Duodenal mucosa (tissue), 2 donors: ENCODE measurements at regions not wholly inside any gene's neighbourhood (a gene's known extent, or its start where the extent isn't known, plus 50 kb on each side); places are given as distances from the start of the nearest gene placed in this dataset.

Experiments used
- H3K27ac ChIP-seq: one replicate; pipeline ENCODE4 v1.7.0; 2013; ENCODE audit warnings: low read depth, low read length
- H3K27me3 ChIP-seq, 2 donors: one replicate each; pipeline ENCODE4 v1.7.0; 2013; ENCODE audit warnings: low read length in 2 of 2, control low read depth in 1 of 2; ENCODE audit not compliant: insufficient read depth in 2 of 2, control insufficient read depth in 1 of 2
- H3K36me3 ChIP-seq, 2 donors: one replicate each; pipeline ENCODE4 v1.7.0; 2013; ENCODE audit warnings: low read length in 2 of 2, control low read depth in 1 of 2; ENCODE audit not compliant: insufficient read depth in 2 of 2, control insufficient read depth in 1 of 2
- H3K4me1 ChIP-seq, 2 donors: one replicate each; pipeline ENCODE4 v1.7.0; 2013; ENCODE audit warnings: low read length in 2 of 2, control low read depth in 1 of 2; ENCODE audit not compliant: insufficient read depth in 2 of 2, control insufficient read depth in 1 of 2
- H3K4me3 ChIP-seq, 2 donors: one replicate each; pipeline ENCODE4 v1.7.0; 2013; ENCODE audit warnings: low read length in 2 of 2, low read depth in 1 of 2
- H3K9ac ChIP-seq, 2 donors: one replicate each; pipeline ENCODE4 v1.7.0; 2013; ENCODE audit warnings: low read length in 2 of 2, low read depth in 1 of 2
- H3K9me3 ChIP-seq, 2 donors: one replicate each; pipeline ENCODE4 v1.7.0; 2013; ENCODE audit warnings: low read length in 2 of 2, control low read depth in 1 of 2; ENCODE audit not compliant: control insufficient read depth in 1 of 2

DNA sequence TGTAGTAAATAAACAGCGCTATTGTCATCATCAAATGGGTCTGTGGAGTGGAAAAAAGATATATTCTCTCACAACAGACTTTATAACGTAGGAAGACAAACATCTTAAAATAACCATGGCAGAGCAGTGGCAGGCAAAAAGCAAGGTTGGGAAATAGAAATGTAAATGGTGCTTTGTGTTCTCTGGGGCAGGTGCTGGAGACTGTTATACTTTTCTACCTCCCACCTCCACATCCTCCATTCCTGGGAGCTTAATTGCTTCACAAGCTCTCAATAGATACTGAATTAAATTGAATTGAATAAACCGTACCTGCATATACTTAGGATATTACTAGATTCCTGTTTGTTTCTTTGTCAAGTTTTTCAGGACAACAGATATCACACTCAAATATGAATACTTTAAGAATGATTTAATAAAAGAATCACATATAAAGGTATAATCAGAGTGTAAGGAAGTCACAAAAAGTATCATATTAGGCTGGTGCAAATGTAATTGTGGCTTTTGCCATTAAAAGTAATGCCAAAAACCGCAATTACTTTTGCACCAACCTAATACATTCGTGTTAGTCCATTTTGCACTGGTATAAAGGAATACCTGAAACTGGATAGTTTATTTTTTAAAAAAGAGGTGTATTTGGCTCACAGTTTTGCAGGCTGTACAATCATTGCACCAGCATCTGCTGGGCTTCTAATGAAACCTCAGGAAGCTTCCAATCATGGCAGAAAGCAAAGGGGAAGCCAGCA is 367.3 kb downstream of the GRIA2 start:
- no peaks in the 10 kb centered on the region for H3K9me3 ChIP-seq
- no peak overlapping the region for H3K27ac ChIP-seq
- no peak overlapping the region for H3K4me3 ChIP-seq
- no peaks in the 10 kb centered on the region for H3K36me3 ChIP-seq
- H3K4me1 ChIP-seq, result no peaks in the 10 kb centered on the region
- H3K9ac ChIP-seq, result no peak overlapping the region
- no peaks in the 10 kb centered on the region for H3K27me3 ChIP-seq

DNA sequence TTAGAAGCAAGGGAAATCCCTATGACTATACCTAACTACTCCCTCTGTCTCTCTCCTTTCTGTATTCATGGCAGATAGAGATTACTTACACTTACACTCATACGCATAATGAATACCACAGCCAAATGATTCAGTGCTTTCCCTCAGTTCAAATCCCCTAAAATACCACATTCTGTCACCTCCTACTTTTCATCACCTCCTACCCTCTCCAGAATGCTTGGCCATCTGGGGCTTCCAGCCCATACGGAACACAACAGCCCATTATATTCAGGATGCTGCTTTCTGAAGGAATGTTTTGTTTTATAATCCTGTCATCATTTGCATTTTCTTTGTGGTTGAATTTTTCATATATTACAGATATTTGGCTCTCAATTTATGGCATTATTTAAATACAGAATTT is 361.6 kb downstream of the GRIA2 start:
- Histone ChIP-seq H3K27ac (no peak overlapping the region), H3K36me3 (no peaks in the 10 kb centered on the region), H3K4me3 (no peak overlapping the region), H3K9me3 (no peaks in the 10 kb centered on the region), H3K4me1 (no peaks in the 10 kb centered on the region), H3K9ac (no peak overlapping the region), H3K27me3 (no peaks in the 10 kb centered on the region)

- no peak overlapping the region for H3K4me3 ChIP-seq
- no peaks in the 10 kb centered on the region for H3K9me3 ChIP-seq
- no peaks in the 10 kb centered on the region for H3K36me3 ChIP-seq
- no peak overlapping the region for H3K9ac ChIP-seq
- H3K4me1 ChIP-seq, result no peaks in the 10 kb centered on the region
- H3K27me3 ChIP-seq, result no peaks in the 10 kb centered on the region
- H3K27ac ChIP-seq, result no peak overlapping the region
These were observed 356.2 kb downstream of the GRIA2 start for GRCh38 chr4:157576671-157577217.

DNA sequence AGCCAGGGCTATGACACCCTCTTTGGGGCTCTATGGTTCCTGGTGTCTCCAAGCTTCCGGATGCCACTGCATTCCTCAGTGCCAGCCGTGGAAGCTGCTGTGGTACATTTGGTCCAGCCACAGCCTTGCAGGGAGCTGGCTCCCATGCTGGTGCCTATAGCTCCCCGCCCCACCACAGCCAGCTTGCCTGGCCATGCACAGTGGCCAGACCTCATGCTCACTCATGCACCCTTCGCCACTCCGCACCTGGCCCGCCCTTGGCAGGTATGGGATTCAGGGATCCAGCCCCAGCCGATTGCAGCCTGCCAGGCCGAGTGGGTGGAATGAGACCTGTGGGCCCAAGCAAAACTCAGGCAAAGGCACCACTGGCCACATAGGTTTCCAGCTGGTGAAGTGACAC is 354.8 kb downstream of the GRIA2 start:
- no peaks in the 10 kb centered on the region for H3K27me3 ChIP-seq
- no peaks in the 10 kb centered on the region for H3K4me1 ChIP-seq
- H3K36me3 ChIP-seq, result no peaks in the 10 kb centered on the region
- no peak overlapping the region for H3K4me3 ChIP-seq
- H3K9ac ChIP-seq, result no peak overlapping the region
- no peak overlapping the region for H3K27ac ChIP-seq
- no peaks in the 10 kb centered on the region for H3K9me3 ChIP-seq

GRCh38 chr4:157574606-157575005 is 354.1 kb downstream of the GRIA2 start:
- H3K27ac ChIP-seq, result no peak overlapping the region
- no peaks in the 10 kb centered on the region for H3K27me3 ChIP-seq
- H3K9me3 ChIP-seq, result no peaks in the 10 kb centered on the region
- H3K4me3 ChIP-seq, result no peak overlapping the region
- H3K36me3 ChIP-seq, result no peaks in the 10 kb centered on the region
- H3K4me1 ChIP-seq, result no peaks in the 10 kb centered on the region
- H3K9ac ChIP-seq, result no peak overlapping the region

GRCh38 chr4:157572951-157573350 is 352.4 kb downstream of the GRIA2 start:
- H3K27ac ChIP-seq, result no peak overlapping the region
- H3K9me3 ChIP-seq, result no peaks in the 10 kb centered on the region
- no peak overlapping the region for H3K4me3 ChIP-seq
- H3K27me3 ChIP-seq, result no peaks in the 10 kb centered on the region
- no peaks in the 10 kb centered on the region for H3K4me1 ChIP-seq
- no peaks in the 10 kb centered on the region for H3K36me3 ChIP-seq
- H3K9ac ChIP-seq, result no peak overlapping the region

DNA sequence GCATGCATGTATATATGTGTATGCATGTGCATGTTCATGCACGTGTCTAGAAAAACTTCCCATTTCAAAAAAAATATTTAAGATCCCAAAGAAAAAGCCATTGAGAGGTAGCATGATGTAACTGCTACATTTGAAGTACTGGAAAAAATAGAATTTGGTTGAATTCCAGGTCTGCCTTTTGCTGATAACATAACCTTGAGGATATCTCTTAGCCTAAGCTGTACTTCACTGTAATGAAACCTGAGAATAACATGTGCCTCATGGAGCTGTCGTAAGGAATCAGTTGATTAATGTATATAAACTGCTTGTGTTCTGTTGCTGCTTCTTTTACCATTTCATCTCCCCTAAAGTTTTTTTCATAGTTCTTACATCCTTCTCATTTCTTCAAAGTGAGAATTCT is 351.8 kb downstream of the GRIA2 start:
- Histone ChIP-seq H3K27ac (no peak overlapping the region), H3K36me3 (no peaks in the 10 kb centered on the region), H3K4me1 (no peaks in the 10 kb centered on the region), H3K4me3 (no peak overlapping the region), H3K9ac (no peak overlapping the region), H3K9me3 (no peaks in the 10 kb centered on the region), H3K27me3 (no peaks in the 10 kb centered on the region)

GRCh38 chr4:157564771-157565170 is 344.2 kb downstream of the GRIA2 start:
- Histone ChIP-seq H3K27ac (no peak overlapping the region), H3K27me3 (no peaks in the 10 kb centered on the region), H3K36me3 (no peaks in the 10 kb centered on the region), H3K4me3 (no peak overlapping the region), H3K9ac (no peak overlapping the region), H3K4me1 (no peaks in the 10 kb centered on the region), H3K9me3 (no peaks in the 10 kb centered on the region)

GRCh38 chr4:157564218-157564617 is 343.7 kb downstream of the GRIA2 start:
- Histone ChIP-seq H3K4me3 (no peak overlapping the region), H3K27me3 (no peaks in the 10 kb centered on the region), H3K36me3 (no peaks in the 10 kb centered on the region), H3K9ac (no peak overlapping the region), H3K9me3 (no peaks in the 10 kb centered on the region), H3K4me1 (no peaks in the 10 kb centered on the region), H3K27ac (no peak overlapping the region)

GRCh38 chr4:157558016-157558415 is 337.5 kb downstream of the GRIA2 start:
- H3K27me3 ChIP-seq, result no peaks in the 10 kb centered on the region
- no peak overlapping the region for H3K27ac ChIP-seq
- no peaks in the 10 kb centered on the region for H3K36me3 ChIP-seq
- H3K4me3 ChIP-seq, result no peak overlapping the region
- H3K9me3 ChIP-seq, result no peaks in the 10 kb centered on the region
- no peak overlapping the region for H3K9ac ChIP-seq
- no peaks in the 10 kb centered on the region for H3K4me1 ChIP-seq
